Hepatocyte (in vitro differentiated cells): ENCODE measurements at regions not wholly inside any gene's neighbourhood (a gene's known extent, or its start where the extent isn't known, plus 50 kb on each side); places are given as distances from the start of the nearest gene placed in this dataset.

Source experiments
- DNase-seq: peaks from one replicate; pipeline ENCODE4 v3.0.0-alpha.2; 2016; ENCODE audit warnings: low spot score
- H2AFZ ChIP-seq: fragments of 200-600 bp; sonication (generic); 2 replicates; pipeline ENCODE4 v1.6.0; 2016; ENCODE audit warnings: antibody characterized with exemption, mild to moderate bottlenecking
- H3K27ac ChIP-seq: fragments of 200-600 bp; sonication (generic); 2 replicates; pipeline ENCODE4 v1.5.1; 2016; ENCODE audit warnings: mild to moderate bottlenecking
- H3K27me3 ChIP-seq: fragments of 200-600 bp; sonication (generic); 2 replicates; pipeline ENCODE4 v1.6.1; 2016
- H3K36me3 ChIP-seq: fragments of 200-600 bp; sonication (generic); replicated peaks from 2 replicates; pipeline ENCODE4 v1.5.1; 2016; ENCODE audit warnings: low read depth; ENCODE audit not compliant: insufficient read depth
- H3K4me1 ChIP-seq: fragments of 200-600 bp; sonication (generic); 2 replicates; pipeline ENCODE4 v1.5.1; 2016; ENCODE audit warnings: mild to moderate bottlenecking, moderate library complexity; ENCODE audit not compliant: insufficient read depth
- H3K4me2 ChIP-seq: fragments of 200-600 bp; sonication (generic); 2 replicates; pipeline ENCODE4 v1.6.0; 2016
- H3K4me3 ChIP-seq: fragments of 200-600 bp; sonication (generic); 2 replicates; pipeline ENCODE4 v1.5.1; 2016; ENCODE audit warnings: mild to moderate bottlenecking
- H3K79me2 ChIP-seq: fragments of 200-600 bp; sonication (generic); 2 replicates; pipeline ENCODE4 v1.6.0; 2017; ENCODE audit warnings: mild to moderate bottlenecking
- H3K9me2 ChIP-seq: fragments of 200-600 bp; sonication (generic); replicated peaks from 2 replicates; pipeline ENCODE4 v1.6.0; 2017; ENCODE audit warnings: mild to moderate bottlenecking; ENCODE audit not compliant: insufficient read depth
- H3K9me3 ChIP-seq: fragments of 200-600 bp; sonication (generic); 2 replicates; pipeline ENCODE4 v1.5.1; 2016; ENCODE audit warnings: low read depth, mild to moderate bottlenecking
- H4K20me1 ChIP-seq: fragments of 200-600 bp; sonication (generic); 2 replicates; pipeline ENCODE4 v1.6.0; 2016; ENCODE audit warnings: mild to moderate bottlenecking; ENCODE audit not compliant: insufficient read depth, poor library complexity, severe bottlenecking
- EZH2 ChIP-seq: fragments of 200-600 bp; sonication (generic); IDR thresholded peaks from 2 replicates; pipeline ENCODE4 v1.6.1; 2016; ENCODE audit warnings: antibody characterized with exemption, mild to moderate bottlenecking, borderline replicate concordance
- EZH2phosphoT487 ChIP-seq: fragments of 200-600 bp; sonication (generic); IDR thresholded peaks from one replicate; pipeline ENCODE4 v1.6.1; 2018; ENCODE audit warnings: antibody characterized with exemption, mild to moderate bottlenecking, low read depth, moderate library complexity; ENCODE audit not compliant: unreplicated experiment, severe bottlenecking
- WGBS: methylation state at CpG from one replicate; pipeline ENCODE4 v1.1.6; 2016; ENCODE audit warnings: low lambda C conversion rate; ENCODE audit errors: missing lambda C conversion rate; 5-methylcytosine and 5-hydroxymethylcytosine counted together
- TF ChIP-seq, protein P1 (sequence below): fragments of 200-600 bp; sonication (generic); IDR thresholded peaks from 2 replicates; pipeline ENCODE4 v1.5.1; 2016; ENCODE audit warnings: antibody characterized with exemption, mild to moderate bottlenecking; ENCODE audit not compliant: poor library complexity

DNA sequence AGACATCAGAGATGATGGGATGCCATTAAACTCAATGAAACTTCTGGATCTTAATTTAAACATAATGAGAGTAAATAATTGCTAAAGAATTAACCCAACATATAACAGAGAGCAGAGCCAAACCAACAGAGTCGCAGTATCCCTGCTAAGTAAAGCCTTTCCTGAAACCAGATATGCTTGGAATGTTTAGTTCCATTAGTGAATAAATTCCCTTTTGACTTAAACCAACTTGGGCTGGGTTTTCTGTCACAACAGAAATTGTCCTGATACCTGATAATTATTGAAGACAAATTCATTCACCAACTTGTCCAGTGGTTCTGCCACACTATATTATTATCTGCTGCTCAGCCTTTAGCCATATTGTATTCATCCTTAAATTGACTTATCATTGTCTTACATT lies 286.7 kb downstream of the FZD1 start:
- no peak overlapping the region for H2AFZ ChIP-seq
- H3K79me2 ChIP-seq, result no peaks in the 10 kb centered on the region
- H4K20me1 ChIP-seq, result no peaks in the 10 kb centered on the region
- peaks cover 6% of the 10 kb centered on the region for H3K4me1 ChIP-seq
- no peaks in the 10 kb centered on the region for H3K9me3 ChIP-seq
- no peak overlapping the region for H3K27ac ChIP-seq
- no peaks in the 10 kb centered on the region for H3K36me3 ChIP-seq
- no peaks in the 10 kb centered on the region for H3K9me2 ChIP-seq
- no peak for TF ChIP-seq EZH2phosphoT487
- TF ChIP-seq, protein P1, sequence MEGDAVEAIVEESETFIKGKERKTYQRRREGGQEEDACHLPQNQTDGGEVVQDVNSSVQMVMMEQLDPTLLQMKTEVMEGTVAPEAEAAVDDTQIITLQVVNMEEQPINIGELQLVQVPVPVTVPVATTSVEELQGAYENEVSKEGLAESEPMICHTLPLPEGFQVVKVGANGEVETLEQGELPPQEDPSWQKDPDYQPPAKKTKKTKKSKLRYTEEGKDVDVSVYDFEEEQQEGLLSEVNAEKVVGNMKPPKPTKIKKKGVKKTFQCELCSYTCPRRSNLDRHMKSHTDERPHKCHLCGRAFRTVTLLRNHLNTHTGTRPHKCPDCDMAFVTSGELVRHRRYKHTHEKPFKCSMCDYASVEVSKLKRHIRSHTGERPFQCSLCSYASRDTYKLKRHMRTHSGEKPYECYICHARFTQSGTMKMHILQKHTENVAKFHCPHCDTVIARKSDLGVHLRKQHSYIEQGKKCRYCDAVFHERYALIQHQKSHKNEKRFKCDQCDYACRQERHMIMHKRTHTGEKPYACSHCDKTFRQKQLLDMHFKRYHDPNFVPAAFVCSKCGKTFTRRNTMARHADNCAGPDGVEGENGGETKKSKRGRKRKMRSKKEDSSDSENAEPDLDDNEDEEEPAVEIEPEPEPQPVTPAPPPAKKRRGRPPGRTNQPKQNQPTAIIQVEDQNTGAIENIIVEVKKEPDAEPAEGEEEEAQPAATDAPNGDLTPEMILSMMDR, result no peak
- no peak for TF ChIP-seq EZH2
- no peak for DNase-seq
- no peak overlapping the region for H3K4me3 ChIP-seq
- no peaks in the 10 kb centered on the region for H3K27me3 ChIP-seq
- H3K4me2 ChIP-seq, result no peak overlapping the region
- 55% methylated on average over 1 of the region's 1 CpG for WGBS

DNA sequence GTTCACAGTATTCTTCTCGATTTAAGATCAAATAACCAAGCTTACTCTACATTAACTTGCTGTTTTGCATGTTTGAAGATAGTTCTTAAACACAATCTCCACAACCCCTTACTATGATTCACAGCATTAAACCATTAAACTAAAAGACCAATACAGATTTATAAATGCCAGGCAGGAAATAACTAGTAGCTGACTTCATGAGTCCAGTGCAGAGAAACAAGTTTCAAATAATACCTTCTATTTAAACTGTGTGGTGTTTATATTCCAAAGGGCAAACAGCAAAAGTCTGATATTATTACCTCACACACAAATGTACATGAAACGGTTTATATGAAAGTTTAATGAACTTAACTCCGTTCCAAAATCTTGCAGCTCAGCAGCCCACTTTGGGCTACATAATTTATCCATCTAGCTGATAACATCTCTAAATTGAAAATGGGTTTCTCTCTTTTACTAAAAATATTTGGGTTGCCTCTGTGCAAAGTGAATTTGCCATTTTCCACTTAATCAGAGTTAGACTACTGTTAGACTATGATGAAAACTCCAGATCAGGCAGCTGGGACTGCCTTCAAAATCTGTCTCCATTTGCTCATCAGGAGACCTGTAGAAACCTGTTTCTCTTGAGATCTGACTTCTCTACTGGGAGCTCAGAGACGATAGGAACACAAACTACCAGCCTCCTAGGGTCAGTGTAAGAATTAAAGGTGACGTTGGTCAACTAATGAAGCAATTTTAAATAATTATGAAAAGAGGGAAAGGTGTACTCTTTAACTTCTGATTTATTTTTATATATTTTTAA lies 287.3 kb downstream of the FZD1 start:
- TF ChIP-seq, protein P1, result no peak
- TF ChIP-seq EZH2phosphoT487 (no peak), EZH2 (no peak)
- H3K79me2 ChIP-seq, result no peaks in the 10 kb centered on the region
- no peaks in the 10 kb centered on the region for H4K20me1 ChIP-seq
- WGBS, result 69% methylated on average over 5 of the region's 5 CpGs
- no peaks in the 10 kb centered on the region for H3K36me3 ChIP-seq
- no peak overlapping the region for H2AFZ ChIP-seq
- H3K27ac ChIP-seq, result no peak overlapping the region
- no peaks in the 10 kb centered on the region for H3K9me2 ChIP-seq
- no peaks in the 10 kb centered on the region for H3K27me3 ChIP-seq
- H3K4me2 ChIP-seq, result no peak overlapping the region
- H3K9me3 ChIP-seq, result no peaks in the 10 kb centered on the region
- H3K4me1 ChIP-seq, result peaks cover 6% of the 10 kb centered on the region
- no peak for DNase-seq
- H3K4me3 ChIP-seq, result no peak overlapping the region

DNA sequence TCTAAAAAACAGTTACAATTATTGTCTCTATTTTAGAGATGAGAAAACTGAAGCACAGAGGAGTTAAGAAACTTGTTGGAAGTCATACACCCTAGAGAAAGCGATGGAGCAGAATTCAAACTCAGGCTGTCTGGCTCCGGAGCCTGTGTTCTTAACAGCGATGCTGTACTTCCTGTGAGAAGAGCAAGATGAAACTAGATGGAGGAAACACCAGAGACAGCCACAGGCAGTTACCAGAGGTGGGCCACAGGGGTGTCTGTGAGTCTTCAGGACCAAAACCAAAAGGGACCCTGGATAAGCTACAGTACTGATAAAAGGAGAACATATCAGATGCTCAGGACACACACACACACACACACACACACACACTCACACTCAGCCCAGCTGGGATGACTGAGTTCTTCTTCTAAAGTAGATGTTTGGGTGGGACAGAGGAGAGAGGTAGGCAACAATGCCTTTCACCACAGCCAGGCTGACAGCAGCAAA lies 289.2 kb downstream of the FZD1 start:
- no peaks in the 10 kb centered on the region for H3K9me2 ChIP-seq
- WGBS, result 81% methylated on average over 3 of the region's 3 CpGs
- H3K36me3 ChIP-seq, result no peaks in the 10 kb centered on the region
- H3K9me3 ChIP-seq, result no peaks in the 10 kb centered on the region
- peaks cover 6% of the 10 kb centered on the region for H3K4me1 ChIP-seq
- no peaks in the 10 kb centered on the region for H3K79me2 ChIP-seq
- no peak overlapping the region for H3K4me3 ChIP-seq
- no peaks in the 10 kb centered on the region for H3K27me3 ChIP-seq
- H3K27ac ChIP-seq, result no peak overlapping the region
- H2AFZ ChIP-seq, result no peak overlapping the region
- TF ChIP-seq EZH2 (no peak), EZH2phosphoT487 (no peak)
- TF ChIP-seq, protein P1, result no peak
- no peak overlapping the region for H3K4me2 ChIP-seq
- no peak for DNase-seq
- H4K20me1 ChIP-seq, result no peaks in the 10 kb centered on the region
